GM21515 (cell line): ENCODE measurements at regions not wholly inside any gene's neighbourhood (a gene's known extent, or its start where the extent isn't known, plus 50 kb on each side); places are given as distances from the start of the nearest gene placed in this dataset.

ENCODE experiments used
- ATAC-seq: cut with Tn5 transposase; IDR thresholded peaks from one replicate; pipeline ENCODE4 v1.9.1; 2021; ENCODE audit not compliant: unreplicated experiment

GRCh38 chr10:118537623-118538022 is 57.8 kb downstream of the PRLHR start:
- ATAC-seq = no peak

GRCh38 chr10:118534136-118534535 is 61.3 kb downstream of the PRLHR start:
- no peak for ATAC-seq

- ATAC-seq = no peak
Observed at GRCh38 chr10:118531105-118531852, 64.2 kb downstream of the PRLHR start.

- ATAC-seq = no peak
Observed at GRCh38 chr10:118528426-118528825, 67.0 kb downstream of the PRLHR start.

GRCh38 chr10:118523775-118524174 is 71.7 kb downstream of the PRLHR start:
- ATAC-seq = no peak

DNA sequence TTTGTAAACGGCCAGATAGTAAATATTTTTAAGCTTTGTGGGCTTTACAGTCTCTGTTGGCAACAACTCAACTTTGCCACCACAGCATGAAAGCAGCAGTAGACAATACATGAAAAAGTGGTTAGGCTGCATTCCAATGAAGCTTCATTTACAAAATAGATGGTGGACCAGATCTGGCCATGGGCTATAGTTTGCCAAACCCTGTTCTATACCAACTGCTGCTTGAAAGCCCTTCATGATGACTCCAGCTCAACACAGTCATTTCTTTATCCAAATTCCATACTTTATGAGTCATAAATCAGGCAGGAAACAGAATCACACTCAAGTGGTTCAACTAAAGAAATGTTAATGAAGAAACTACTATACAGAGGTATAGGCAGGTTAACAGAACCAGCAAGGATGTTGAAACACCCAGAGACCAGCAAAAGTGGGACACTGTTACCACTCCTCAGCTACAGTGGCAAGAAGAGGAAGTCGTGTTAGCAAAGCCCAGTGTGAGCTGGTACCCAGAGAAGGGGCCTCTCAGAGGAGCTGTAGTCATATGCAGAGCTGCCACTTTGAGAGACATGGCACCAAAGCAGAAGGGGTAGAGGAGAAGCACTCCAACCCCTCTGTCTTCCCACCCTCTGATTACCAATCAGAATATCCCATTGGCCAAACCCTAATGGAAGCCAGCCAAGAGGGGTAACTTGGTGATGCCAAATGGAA is 72.5 kb downstream of the PRLHR start:
- ATAC-seq = no peak

DNA sequence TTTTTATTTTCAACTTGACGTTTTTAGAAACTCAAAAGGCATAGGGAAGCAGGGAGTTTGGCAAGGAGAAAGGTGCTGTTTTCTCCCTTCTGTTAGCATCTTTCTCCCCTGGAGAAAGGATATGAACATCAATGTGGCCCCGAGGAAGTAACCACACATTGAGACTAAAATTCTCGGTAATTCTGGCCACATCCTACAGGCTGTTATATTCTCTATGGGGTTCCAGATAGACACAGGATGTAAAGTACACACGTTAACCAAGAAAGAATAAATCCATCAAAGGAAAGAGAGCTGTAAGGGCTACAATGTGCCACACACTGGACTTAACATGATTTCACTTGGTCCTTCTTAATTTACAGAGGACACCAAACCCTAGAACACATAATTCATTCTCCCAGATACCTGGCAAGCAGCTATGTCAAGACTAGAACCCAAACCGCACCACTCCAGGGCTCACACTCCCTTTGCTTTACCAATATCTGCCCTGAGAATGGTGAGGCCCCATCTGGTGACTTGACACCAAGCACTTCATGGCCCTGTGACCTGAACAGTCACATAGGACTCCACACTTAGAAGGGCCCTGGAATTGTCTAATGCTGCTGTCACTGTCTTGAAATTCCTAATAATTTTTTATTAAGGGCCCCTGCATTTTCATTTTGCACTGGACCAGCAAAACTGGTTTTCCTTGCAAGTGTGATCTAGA is 73.9 kb downstream of the PRLHR start:
- no peak for ATAC-seq

- ATAC-seq = no peak
Observed at GRCh38 chr10:118520116-118520742, 75.2 kb downstream of the PRLHR start.

DNA sequence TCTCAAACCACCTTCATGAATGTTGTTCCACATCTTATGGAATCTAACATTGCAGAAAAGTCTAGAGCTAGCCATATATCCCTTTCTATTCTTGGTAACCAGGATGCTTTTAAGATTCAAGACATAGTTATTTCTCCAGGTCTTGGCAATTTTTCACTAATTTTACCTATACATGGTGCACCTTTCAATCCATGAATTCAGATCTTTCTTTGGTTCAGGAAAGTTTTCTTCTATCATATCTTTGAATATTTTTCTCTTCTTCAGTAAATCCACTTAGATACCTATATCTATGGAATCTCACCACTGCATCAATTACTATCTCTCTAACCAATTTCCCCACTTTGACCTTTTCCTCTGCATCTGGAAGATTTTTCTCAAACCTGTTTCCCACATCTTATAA is 77.4 kb downstream of the PRLHR start:
- no peak for ATAC-seq

GRCh38 chr10:118516716-118517115 is 78.7 kb downstream of the PRLHR start:
- ATAC-seq = no peak

- ATAC-seq = no peak
Observed at GRCh38 chr10:118513174-118513573, 82.3 kb downstream of the PRLHR start.

DNA sequence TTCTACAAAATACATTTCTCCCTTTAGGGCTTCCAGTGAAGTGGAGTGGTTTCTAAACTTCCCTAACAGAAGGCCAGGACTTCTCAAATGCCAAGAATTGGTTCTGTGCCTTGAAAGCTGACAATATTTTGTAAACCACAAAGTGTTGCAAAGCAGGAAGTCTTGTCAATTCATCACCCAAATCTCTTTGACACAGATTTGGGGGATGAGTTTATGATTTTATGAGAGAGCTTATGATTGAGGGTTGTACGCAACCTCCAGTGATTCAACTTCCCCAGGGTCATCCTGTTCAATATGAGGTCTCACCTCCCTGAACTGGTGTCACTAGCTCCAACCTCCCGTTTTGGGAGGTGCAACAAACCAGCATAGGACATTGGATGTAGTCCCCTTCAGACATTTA is 83.7 kb downstream of the PRLHR start:
- no peak for ATAC-seq

- ATAC-seq = no peak
Observed at GRCh38 chr10:118508863-118509262, 86.6 kb downstream of the PRLHR start.

GRCh38 chr10:118508355-118508754 is 87.1 kb downstream of the PRLHR start:
- ATAC-seq = no peak

DNA sequence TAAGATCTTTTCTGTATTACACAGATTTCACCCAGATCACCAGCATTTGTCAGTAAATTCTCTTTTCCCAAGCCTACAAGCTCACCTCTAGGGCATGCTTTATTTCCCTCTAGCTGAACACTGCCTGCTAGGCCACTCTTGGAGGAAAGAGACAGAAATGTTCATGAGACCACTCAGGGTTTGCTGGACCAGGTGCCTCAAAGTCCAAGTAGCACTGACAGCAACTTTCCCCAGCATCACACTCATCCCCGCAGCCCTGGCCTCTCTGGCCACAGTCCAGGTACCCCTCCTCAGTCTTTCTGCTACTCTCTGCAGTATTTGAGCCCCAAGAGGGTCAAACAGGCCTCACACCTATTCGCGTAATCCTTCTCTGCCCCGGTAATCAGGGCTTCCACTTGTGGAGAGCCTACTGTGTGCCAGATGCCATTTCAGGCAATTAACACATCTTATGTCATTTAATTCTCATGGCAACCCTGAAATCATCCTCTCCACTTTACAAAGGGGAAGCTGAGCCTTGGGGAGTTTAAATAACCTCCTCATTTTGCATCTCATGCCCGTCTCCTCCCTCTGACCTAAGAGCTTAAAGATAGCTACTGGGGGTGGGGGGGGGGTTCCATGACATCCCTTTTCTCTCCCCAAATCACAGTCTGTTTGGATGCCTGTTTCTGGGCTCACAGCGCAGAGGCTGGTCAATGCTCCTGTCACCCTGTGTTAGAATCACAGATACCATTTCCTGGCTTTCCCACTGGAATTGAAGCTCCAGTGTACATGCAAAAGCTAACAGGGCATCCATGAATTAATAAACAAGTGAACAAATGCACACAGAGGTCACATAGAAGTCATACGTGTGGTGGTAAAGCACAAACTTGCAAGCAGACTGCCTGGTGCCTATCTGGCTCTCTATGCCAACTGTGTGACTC is 88.5 kb downstream of the PRLHR start:
- no peak for ATAC-seq

DNA sequence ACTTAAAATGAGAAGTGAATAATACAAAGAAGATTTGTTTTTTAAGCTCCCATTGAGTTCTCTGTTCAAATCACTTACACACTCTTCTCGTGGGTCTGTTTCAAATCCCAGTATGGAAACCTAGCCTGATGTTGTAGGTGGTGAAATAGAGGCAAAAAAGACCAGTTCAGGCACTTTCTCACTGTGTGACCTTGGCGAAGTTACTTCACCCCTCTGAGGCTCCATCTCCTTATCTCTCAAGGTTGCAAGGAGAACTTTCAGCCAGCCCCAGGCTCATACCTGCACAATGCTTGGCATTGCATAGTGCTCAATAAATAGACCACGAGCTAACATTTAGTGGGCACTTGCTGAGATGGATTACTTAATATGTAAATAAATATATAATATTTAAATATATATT is 90.1 kb downstream of the PRLHR start:
- ATAC-seq = no peak

GRCh38 chr10:118504467-118505205 is 90.8 kb downstream of the PRLHR start:
- ATAC-seq = no peak

DNA sequence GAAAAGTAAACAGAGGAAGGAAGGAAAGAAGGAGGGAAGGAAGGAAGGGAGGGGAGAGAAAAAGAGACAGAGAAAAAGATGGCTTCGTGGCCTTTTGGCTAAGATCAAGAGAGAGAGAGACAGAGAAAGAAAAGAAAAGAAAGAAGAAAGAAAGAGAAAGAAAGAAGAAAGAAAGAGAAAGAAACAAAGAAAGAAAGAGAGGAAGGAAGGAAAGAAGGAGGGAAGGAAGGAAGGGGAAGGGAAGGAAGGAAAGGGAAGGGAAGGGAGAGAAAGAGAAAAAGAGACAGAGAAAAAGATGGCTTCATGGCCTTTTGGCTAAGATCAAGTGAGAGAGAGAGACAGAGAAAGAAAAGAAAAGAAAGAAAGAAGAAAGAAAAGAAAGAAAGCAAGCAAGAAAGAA is 91.4 kb downstream of the PRLHR start:
- no peak for ATAC-seq

DNA sequence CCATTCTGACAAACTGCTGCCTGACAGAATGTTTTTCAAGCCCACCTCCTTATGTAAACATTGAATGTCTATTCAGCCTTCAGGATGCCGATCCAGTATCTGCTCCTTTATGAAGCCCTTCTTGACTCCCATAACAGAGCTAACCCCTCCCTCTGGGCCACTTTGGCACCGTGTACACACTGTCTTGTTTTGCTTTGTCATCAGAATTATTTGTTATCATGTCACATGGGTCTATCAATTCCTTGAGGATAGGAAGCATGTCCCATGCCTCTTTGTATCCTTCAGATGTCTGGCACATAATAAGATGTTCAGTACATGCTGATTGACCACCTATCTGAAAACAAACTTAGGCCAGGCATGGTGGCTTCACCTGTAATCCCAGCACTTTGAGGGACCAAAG is 92.3 kb downstream of the PRLHR start:
- ATAC-seq = no peak
